GM12878 (cell line): ENCODE measurements at regions not wholly inside any gene's neighbourhood (a gene's known extent, or its start where the extent isn't known, plus 50 kb on each side); places are given as distances from the start of the nearest gene placed in this dataset.

Experiments
- RELA ChIP-seq: fragments of 450-650 bp; IDR thresholded peaks from 2 replicates; pipeline ENCODE4 v1.8.0; 2014; ENCODE audit warnings: borderline replicate concordance; ENCODE audit not compliant: partially characterized antibody
- TF ChIP-seq, protein P1 (sequence below), 3 experiments: IDR thresholded peaks in 2 of 3; conservative IDR thresholded peaks in 1 of 3; 2 replicates each; pipeline ENCODE4 v1.5.1; 2011; ENCODE audit warnings: low read depth in 3 of 3, low read length in 3 of 3, mild to moderate bottlenecking in 3 of 3, control low read depth in 2 of 3, moderate library complexity in 2 of 3, inconsistent platforms in 1 of 3, mixed read lengths in 1 of 3; ENCODE audit not compliant: control insufficient read depth in 2 of 3, insufficient read depth in 1 of 3; ENCODE audit errors: extremely low read depth in 1 of 3
- TF ChIP-seq, protein P2 (sequence below): IDR thresholded peaks from 2 replicates; pipeline ENCODE4 v1.6.1; 2012; ENCODE audit warnings: mild to moderate bottlenecking, low read depth, low read length

DNA sequence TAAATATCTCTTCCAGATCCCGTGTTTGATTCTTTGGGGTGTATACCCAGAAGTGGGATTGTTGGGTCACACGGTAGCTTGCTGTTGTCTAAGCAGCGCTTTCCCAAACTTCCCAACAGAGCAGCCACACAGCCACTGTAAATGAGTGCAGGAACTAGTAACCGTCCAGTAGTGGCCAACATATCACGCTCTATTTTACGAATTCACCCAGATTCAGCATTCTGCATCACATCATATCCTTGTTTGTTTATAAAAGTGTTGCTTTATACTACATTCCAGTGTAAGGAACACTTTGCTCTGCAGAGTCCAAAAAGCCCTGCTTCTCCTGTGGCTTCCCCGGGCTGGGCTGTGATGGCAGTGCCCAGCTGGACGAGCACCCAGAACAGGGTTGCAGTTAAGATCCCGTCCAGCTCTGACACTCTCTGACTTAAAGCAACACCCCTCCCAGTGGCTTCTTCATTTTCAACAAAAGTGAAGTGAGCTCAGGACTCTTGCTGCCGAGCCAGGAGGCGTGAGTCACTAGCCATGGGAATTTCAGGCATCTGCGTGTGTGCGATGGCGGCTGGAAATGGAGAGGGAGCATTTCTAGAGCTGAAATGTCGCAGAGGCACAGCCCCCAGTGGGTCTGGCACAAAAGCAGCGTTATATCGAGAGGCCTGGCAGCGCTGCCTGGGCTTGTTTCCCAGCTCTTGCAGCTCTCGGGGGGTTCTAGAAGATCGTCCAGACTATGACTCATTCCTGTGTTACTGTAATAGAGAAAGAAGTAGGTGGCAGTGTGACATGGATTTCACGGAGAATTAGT is 216.3 kb upstream of the ECI2 start:
- TF ChIP-seq, protein P1, sequence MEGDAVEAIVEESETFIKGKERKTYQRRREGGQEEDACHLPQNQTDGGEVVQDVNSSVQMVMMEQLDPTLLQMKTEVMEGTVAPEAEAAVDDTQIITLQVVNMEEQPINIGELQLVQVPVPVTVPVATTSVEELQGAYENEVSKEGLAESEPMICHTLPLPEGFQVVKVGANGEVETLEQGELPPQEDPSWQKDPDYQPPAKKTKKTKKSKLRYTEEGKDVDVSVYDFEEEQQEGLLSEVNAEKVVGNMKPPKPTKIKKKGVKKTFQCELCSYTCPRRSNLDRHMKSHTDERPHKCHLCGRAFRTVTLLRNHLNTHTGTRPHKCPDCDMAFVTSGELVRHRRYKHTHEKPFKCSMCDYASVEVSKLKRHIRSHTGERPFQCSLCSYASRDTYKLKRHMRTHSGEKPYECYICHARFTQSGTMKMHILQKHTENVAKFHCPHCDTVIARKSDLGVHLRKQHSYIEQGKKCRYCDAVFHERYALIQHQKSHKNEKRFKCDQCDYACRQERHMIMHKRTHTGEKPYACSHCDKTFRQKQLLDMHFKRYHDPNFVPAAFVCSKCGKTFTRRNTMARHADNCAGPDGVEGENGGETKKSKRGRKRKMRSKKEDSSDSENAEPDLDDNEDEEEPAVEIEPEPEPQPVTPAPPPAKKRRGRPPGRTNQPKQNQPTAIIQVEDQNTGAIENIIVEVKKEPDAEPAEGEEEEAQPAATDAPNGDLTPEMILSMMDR (IDR thresholded peaks at IDR 0.05 in 2 of 3, conservative IDR thresholded peaks at IDR 0.05 in 1 of 3; ENCODE audit: control insufficient read depth in 2 of 3, extremely low read depth in 1 of 3, insufficient read depth in 1 of 3, low read depth in 3 of 3, low read length in 3 of 3), result no peak
- TF ChIP-seq, protein P2, sequence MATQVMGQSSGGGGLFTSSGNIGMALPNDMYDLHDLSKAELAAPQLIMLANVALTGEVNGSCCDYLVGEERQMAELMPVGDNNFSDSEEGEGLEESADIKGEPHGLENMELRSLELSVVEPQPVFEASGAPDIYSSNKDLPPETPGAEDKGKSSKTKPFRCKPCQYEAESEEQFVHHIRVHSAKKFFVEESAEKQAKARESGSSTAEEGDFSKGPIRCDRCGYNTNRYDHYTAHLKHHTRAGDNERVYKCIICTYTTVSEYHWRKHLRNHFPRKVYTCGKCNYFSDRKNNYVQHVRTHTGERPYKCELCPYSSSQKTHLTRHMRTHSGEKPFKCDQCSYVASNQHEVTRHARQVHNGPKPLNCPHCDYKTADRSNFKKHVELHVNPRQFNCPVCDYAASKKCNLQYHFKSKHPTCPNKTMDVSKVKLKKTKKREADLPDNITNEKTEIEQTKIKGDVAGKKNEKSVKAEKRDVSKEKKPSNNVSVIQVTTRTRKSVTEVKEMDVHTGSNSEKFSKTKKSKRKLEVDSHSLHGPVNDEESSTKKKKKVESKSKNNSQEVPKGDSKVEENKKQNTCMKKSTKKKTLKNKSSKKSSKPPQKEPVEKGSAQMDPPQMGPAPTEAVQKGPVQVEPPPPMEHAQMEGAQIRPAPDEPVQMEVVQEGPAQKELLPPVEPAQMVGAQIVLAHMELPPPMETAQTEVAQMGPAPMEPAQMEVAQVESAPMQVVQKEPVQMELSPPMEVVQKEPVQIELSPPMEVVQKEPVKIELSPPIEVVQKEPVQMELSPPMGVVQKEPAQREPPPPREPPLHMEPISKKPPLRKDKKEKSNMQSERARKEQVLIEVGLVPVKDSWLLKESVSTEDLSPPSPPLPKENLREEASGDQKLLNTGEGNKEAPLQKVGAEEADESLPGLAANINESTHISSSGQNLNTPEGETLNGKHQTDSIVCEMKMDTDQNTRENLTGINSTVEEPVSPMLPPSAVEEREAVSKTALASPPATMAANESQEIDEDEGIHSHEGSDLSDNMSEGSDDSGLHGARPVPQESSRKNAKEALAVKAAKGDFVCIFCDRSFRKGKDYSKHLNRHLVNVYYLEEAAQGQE, result no peak
- no peak for TF ChIP-seq RELA
